ENCODE measurements at regions not wholly inside any gene's neighbourhood (a gene's known extent, or its start where the extent isn't known, plus 50 kb on each side); places are given as distances from the start of the nearest gene placed in this dataset.
"Not testable (repeated sequence)": the region's sequence is repeated elsewhere in the genome, so short reads cannot be mapped to it uniquely, and the experiment has no call there.

- DNase-seq (ENCODE audit: low read depth) = no peak
Observed at GRCh38 chr5:63211448-63212132, 633.0 kb downstream of the LRRC70 start.

- no peak for DNase-seq (ENCODE audit: low read depth)
Observed at GRCh38 chr5:63205976-63206375, 627.4 kb downstream of the LRRC70 start.

- no peak for DNase-seq (ENCODE audit: low read depth)
Observed at GRCh38 chr5:63201738-63202137, 623.1 kb downstream of the LRRC70 start.

GRCh38 chr5:63194126-63194525 is 615.5 kb downstream of the LRRC70 start:
- no peak for DNase-seq (ENCODE audit: low read depth)

- DNase-seq (ENCODE audit: low read depth) = not testable (repeated sequence)
Observed at GRCh38 chr5:63180190-63180589, 601.6 kb downstream of the LRRC70 start.

- no peak for DNase-seq (ENCODE audit: low read depth)
Observed at GRCh38 chr5:63175850-63176249, 597.2 kb downstream of the LRRC70 start.

- DNase-seq (ENCODE audit: low read depth) = no peak
Observed at GRCh38 chr5:63170486-63170885, 591.9 kb downstream of the LRRC70 start.

- no peak for DNase-seq (ENCODE audit: low read depth)
Observed at GRCh38 chr5:63164838-63165535, 586.4 kb downstream of the LRRC70 start.

- DNase-seq (ENCODE audit: low read depth) = no peak
Observed at GRCh38 chr5:63164339-63164738, 585.7 kb downstream of the LRRC70 start.

GRCh38 chr5:63155310-63155631 is 576.7 kb downstream of the LRRC70 start:
- DNase-seq (ENCODE audit: low read depth) = no peak

- no peak for DNase-seq (ENCODE audit: low read depth)
Observed at GRCh38 chr5:63154476-63155309, 576.1 kb downstream of the LRRC70 start.

- DNase-seq (ENCODE audit: low read depth) = no peak
Observed at GRCh38 chr5:63152871-63153270, 574.3 kb downstream of the LRRC70 start.

GRCh38 chr5:63145167-63145566 is 566.5 kb downstream of the LRRC70 start:
- DNase-seq (ENCODE audit: low read depth) = no peak

- DNase-seq (ENCODE audit: low read depth) = no peak
Observed at GRCh38 chr5:63141591-63141990, 563.0 kb downstream of the LRRC70 start.

- DNase-seq (ENCODE audit: low read depth) = no peak
Observed at GRCh38 chr5:63135291-63135690, 556.7 kb downstream of the LRRC70 start.

- DNase-seq (ENCODE audit: low read depth) = no peak
Observed at GRCh38 chr5:63131626-63132285, 553.1 kb downstream of the LRRC70 start.

GRCh38 chr5:63128761-63129160 is 550.1 kb downstream of the LRRC70 start:
- no peak for DNase-seq (ENCODE audit: low read depth)

- DNase-seq (ENCODE audit: low read depth) = no peak
Observed at GRCh38 chr5:63128018-63128417, 549.4 kb downstream of the LRRC70 start.

GRCh38 chr5:63127054-63127453 is 548.4 kb downstream of the LRRC70 start:
- DNase-seq (ENCODE audit: low read depth) = no peak

GRCh38 chr5:63125862-63126261 is 547.2 kb downstream of the LRRC70 start:
- DNase-seq (ENCODE audit: low read depth) = no peak

- no peak for DNase-seq (ENCODE audit: low read depth)
Observed at GRCh38 chr5:63125392-63125791, 546.8 kb downstream of the LRRC70 start.

- no peak for DNase-seq (ENCODE audit: low read depth)
Observed at GRCh38 chr5:63124266-63124665, 545.6 kb downstream of the LRRC70 start.

- no peak for DNase-seq (ENCODE audit: low read depth)
Observed at GRCh38 chr5:63121471-63121870, 542.9 kb downstream of the LRRC70 start.

Measured in GM04503 (cell line).